Panc1 (cell line): ENCODE measurements at regions not wholly inside any gene's neighbourhood (a gene's known extent, or its start where the extent isn't known, plus 50 kb on each side); places are given as distances from the start of the nearest gene placed in this dataset.

Experiments used
- ATAC-seq: fragments of 200-7000 bp; cut with Tn5 transposase; 2 replicates; pipeline ENCODE4 v1.9.1; 2020; ENCODE audit warnings: mild to moderate bottlenecking, moderate library complexity
- BruUV-seq: library from RNA; stranded (reverse); fragments of 400-500 nt; replicated peaks from 2 replicates; lab custom pipeline; 2021; lab: Mats Ljungman, UMichigan
- CTCF ChIA-PET: fragments of 300-600 bp; sonication (Branson Sonifier 250); formaldehyde crosslinking; loops from one replicate; lab custom pipeline; 2022; ENCODE audit warnings: antibody characterized with exemption; lab: Charles Lee
- POLR2A ChIA-PET: fragments of 300-600 bp; sonication (Branson Sonifier 250); formaldehyde crosslinking; loops from one replicate; lab custom pipeline; 2022; ENCODE audit warnings: antibody characterized with exemption; lab: Charles Lee
- DNase-seq: peaks from one replicate; pipeline ENCODE4 v3.0.0-alpha.2; 2010; ENCODE audit warnings: low read depth, low spot score
- H3K27ac ChIP-seq: 2 replicates; pipeline ENCODE4 v1.5.1; 2011; ENCODE audit warnings: mild to moderate bottlenecking, low read length, inconsistent platforms
- H3K27me3 ChIP-seq: fragments of 200-500 bp; sonication (Bioruptor generic); 2 replicates; pipeline ENCODE4 v1.6.0; 2014; ENCODE audit warnings: low read length, inconsistent platforms; ENCODE audit not compliant: control insufficient read depth, insufficient read depth
- H3K36me3 ChIP-seq: fragments of 200-500 bp; sonication (Bioruptor generic); 2 replicates; pipeline ENCODE4 v1.5.1; 2014; ENCODE audit warnings: inconsistent platforms, mild to moderate bottlenecking, low read length, moderate library complexity; ENCODE audit not compliant: control insufficient read depth, insufficient read depth
- H3K4me1 ChIP-seq: 2 replicates; pipeline ENCODE4 v1.5.1; 2011; ENCODE audit warnings: inconsistent platforms, mild to moderate bottlenecking, low read length, moderate library complexity; ENCODE audit not compliant: control insufficient read depth, insufficient read depth
- H3K4me3 ChIP-seq, 2 experiments: 2 replicates each; pipeline ENCODE4 v1.5.1; 2011 to 2012; ENCODE audit warnings: low read depth in 2 of 2, low read length in 2 of 2, mild to moderate bottlenecking in 2 of 2, inconsistent platforms in 1 of 2, moderate library complexity in 1 of 2
- H3K9me3 ChIP-seq: fragments of 200-500 bp; sonication (Bioruptor generic); 2 replicates; pipeline ENCODE4 v1.5.1; 2014; ENCODE audit warnings: low read depth, mild to moderate bottlenecking, inconsistent platforms, low read length, moderate library complexity; ENCODE audit not compliant: control insufficient read depth, insufficient read depth
- CTCF ChIP-seq: fragments of 450-650 bp; IDR thresholded peaks from 2 replicates; pipeline ENCODE4 v1.5.1; 2017; ENCODE audit warnings: mild to moderate bottlenecking
- POLR2AphosphoS5 ChIP-seq: IDR thresholded peaks from 2 replicates; pipeline ENCODE4 v1.6.1; 2012; ENCODE audit warnings: mild to moderate bottlenecking, low read depth, low read length, moderate library complexity
- SIN3A ChIP-seq: IDR thresholded peaks from 2 replicates; pipeline ENCODE4 v1.6.1; 2012; ENCODE audit warnings: low read depth, mild to moderate bottlenecking, low read length, moderate library complexity, borderline replicate concordance; ENCODE audit not compliant: insufficient read depth
- TCF7L2 ChIP-seq: IDR thresholded peaks from 2 replicates; pipeline ENCODE4 v1.6.1; 2011; ENCODE audit warnings: mild to moderate bottlenecking, low read depth, low read length, inconsistent platforms
- in situ Hi-C: cut with HindIII; loops from 2 replicates; pipeline ENCODE4 v1.10.0; 2016; ENCODE audit warnings: low sequenced_read_pairs, low pct_unique_long_range_greater_than_20kb
- intact Hi-C: fragments of 100-400 bp; cut with micrococcal nuclease; formaldehyde crosslinking; loops from one replicate; pipeline ENCODE4 v1.10.0; 2022; ENCODE audit not compliant: unreplicated experiment
- TF ChIP-seq, protein P1 (sequence below), 2 experiments: IDR thresholded peaks; 2 replicates each; pipeline ENCODE4 v1.6.1; 2011 to 2012; ENCODE audit warnings: low read depth in 2 of 2, control low read depth in 1 of 2, low read length in 1 of 2, mild to moderate bottlenecking in 1 of 2, moderate library complexity in 1 of 2; ENCODE audit not compliant: insufficient read depth in 1 of 2

DNA sequence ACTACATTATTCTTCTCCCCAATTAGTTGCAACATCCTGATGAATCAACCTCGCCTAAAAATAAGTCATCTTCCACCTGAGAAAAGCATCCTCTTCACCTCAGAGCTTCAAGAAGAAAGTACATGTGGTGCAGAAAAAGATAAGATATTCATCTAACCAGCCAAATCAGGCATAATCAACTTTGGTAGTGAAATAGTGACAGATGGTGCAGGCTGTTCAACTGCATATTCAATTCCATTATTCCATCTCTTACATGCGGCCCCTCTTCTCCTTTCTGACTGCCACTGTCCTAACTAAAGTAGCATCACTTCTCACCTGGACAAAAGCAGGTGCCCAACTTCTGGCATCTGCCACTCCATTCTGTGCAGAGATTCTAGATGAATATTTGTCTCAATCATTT is 148.4 kb upstream of the STEAP1 start:
- 0 out of 2 replicates have a peak, but pooled peaks cover under 1% of the 10 kb centered on the region for H3K9me3 ChIP-seq
- no peak overlapping the region for H3K4me3 ChIP-seq
- in situ Hi-C loops: no loop called here
- H3K36me3 ChIP-seq: no peaks in the 10 kb centered on the region; the same call in 1 of the 2 replicates
- intact Hi-C loops: no loop called here
- H3K27me3 ChIP-seq: no peaks in the 10 kb centered on the region
- CTCF ChIA-PET: no interaction called here
- H3K27ac ChIP-seq: no peak overlapping the region
- no peak for ATAC-seq
- TF ChIP-seq SIN3A: no peak
- no peak for TF ChIP-seq CTCF
- TF ChIP-seq, protein P1, sequence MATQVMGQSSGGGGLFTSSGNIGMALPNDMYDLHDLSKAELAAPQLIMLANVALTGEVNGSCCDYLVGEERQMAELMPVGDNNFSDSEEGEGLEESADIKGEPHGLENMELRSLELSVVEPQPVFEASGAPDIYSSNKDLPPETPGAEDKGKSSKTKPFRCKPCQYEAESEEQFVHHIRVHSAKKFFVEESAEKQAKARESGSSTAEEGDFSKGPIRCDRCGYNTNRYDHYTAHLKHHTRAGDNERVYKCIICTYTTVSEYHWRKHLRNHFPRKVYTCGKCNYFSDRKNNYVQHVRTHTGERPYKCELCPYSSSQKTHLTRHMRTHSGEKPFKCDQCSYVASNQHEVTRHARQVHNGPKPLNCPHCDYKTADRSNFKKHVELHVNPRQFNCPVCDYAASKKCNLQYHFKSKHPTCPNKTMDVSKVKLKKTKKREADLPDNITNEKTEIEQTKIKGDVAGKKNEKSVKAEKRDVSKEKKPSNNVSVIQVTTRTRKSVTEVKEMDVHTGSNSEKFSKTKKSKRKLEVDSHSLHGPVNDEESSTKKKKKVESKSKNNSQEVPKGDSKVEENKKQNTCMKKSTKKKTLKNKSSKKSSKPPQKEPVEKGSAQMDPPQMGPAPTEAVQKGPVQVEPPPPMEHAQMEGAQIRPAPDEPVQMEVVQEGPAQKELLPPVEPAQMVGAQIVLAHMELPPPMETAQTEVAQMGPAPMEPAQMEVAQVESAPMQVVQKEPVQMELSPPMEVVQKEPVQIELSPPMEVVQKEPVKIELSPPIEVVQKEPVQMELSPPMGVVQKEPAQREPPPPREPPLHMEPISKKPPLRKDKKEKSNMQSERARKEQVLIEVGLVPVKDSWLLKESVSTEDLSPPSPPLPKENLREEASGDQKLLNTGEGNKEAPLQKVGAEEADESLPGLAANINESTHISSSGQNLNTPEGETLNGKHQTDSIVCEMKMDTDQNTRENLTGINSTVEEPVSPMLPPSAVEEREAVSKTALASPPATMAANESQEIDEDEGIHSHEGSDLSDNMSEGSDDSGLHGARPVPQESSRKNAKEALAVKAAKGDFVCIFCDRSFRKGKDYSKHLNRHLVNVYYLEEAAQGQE (IDR thresholded peaks at IDR 0.05; ENCODE audit: insufficient read depth in 1 of 2, low read depth in 2 of 2, low read length in 1 of 2): no peak
- no peak for TF ChIP-seq POLR2AphosphoS5
- TF ChIP-seq TCF7L2: no peak
- no peak for DNase-seq
- no peaks in the 10 kb centered on the region for H3K4me1 ChIP-seq
- POLR2A ChIA-PET: no interaction called here
- BruUV-seq: no TSS peak

GRCh38 chr7:90007001-90007654 is 147.1 kb upstream of the STEAP1 start:
- in situ Hi-C loops: no loop called here
- Histone ChIP-seq H3K4me3 (no peak overlapping the region), H3K36me3 (no peaks in the 10 kb centered on the region), H3K27me3 (no peaks in the 10 kb centered on the region), H3K9me3 (no peaks in the 10 kb centered on the region), H3K4me1 (no peaks in the 10 kb centered on the region), H3K27ac (no peak overlapping the region)
- intact Hi-C loops: no loop called here
- CTCF ChIA-PET: no interaction called here
- DNase-seq: no peak
- POLR2A ChIA-PET: no interaction called here
- no peak for ATAC-seq
- no peak for TF ChIP-seq TCF7L2
- TF ChIP-seq CTCF: no peak
- TF ChIP-seq SIN3A: no peak
- TF ChIP-seq, protein P1 (IDR thresholded peaks at IDR 0.05; ENCODE audit: insufficient read depth in 1 of 2, low read depth in 2 of 2, low read length in 1 of 2): no peak
- TF ChIP-seq POLR2AphosphoS5: no peak
- no TSS peak for BruUV-seq
